ENCODE measurements at regions not wholly inside any gene's neighbourhood (a gene's known extent, or its start where the extent isn't known, plus 50 kb on each side); places are given as distances from the start of the nearest gene placed in this dataset.

GRCh38 chr6:18601516-18602020 lies 214.4 kb downstream of the RNF144B start:
- intact Hi-C loops (cut with micrococcal nuclease) (no loop called here), dilution Hi-C loops (cut with MboI; ENCODE audit: extremely low pct_ligation_motif_present, low sequenced_read_pairs) (no loop called here)
- Histone ChIP-seq H3K9ac (replicated peaks; ENCODE audit: extremely low read depth, insufficient read depth, low read length) (no peak overlapping the region), H3K4me1 (ENCODE audit: control insufficient read depth, extremely low read depth, insufficient read depth, low read length) (no peaks in the 10 kb centered on the region), H3K9me1 (replicated peaks; ENCODE audit: control insufficient read depth, extremely low read depth, insufficient read depth, low read length) (no peaks in the 10 kb centered on the region), H3K9me3 (replicated peaks; ENCODE audit: control insufficient read depth, insufficient read depth, low read length) (no peaks in the 10 kb centered on the region), H2AFZ (ENCODE audit: low read depth, low read length) (no peak overlapping the region), H3K36me3 (ENCODE audit: control insufficient read depth in 2 of 2, extremely low read depth in 1 of 2, insufficient read depth in 2 of 2, low read length in 2 of 2) (no peaks in the 10 kb centered on the region), H3K4me3 (replicated peaks in 1 of 3; ENCODE audit: insufficient read depth in 1 of 3, low read depth in 1 of 3, low read length in 3 of 3) (no peak overlapping the region), H3K27me3 (ENCODE audit: control insufficient read depth in 2 of 2, insufficient read depth in 2 of 2, low read length in 2 of 2) (peaks cover 1 to 3% of the 10 kb centered on the region in 2 experiments), H3K4me2 (ENCODE audit: insufficient read depth, low read length) (no peak overlapping the region), H4K20me1 (replicated peaks; ENCODE audit: control insufficient read depth, extremely low read depth, insufficient read depth, low read length) (no peaks in the 10 kb centered on the region), H3K27ac (ENCODE audit: insufficient read depth, low read depth, low read length) (no peak overlapping the region), H3K79me2 (ENCODE audit: control insufficient read depth, insufficient read depth, low read length) (no peaks in the 10 kb centered on the region)
- ChIA-PET CTCF (no interaction called here), POLR2A (no interaction called here)
- DNase-seq (ENCODE audit: low read depth, low spot score) (no peak), FAIRE-seq (no peak)
- BruUV-seq (replicated peaks) = no TSS peak
- TF ChIP-seq JUN (IDR thresholded peaks at IDR 0.05; ENCODE audit: borderline replicate concordance, insufficient read depth, insufficient read length, low read depth) (no peak), MYC (IDR thresholded peaks at IDR 0.05; ENCODE audit: low read depth, low read length) (no peak), EZH2 (IDR thresholded peaks at IDR 0.05; ENCODE audit: borderline replicate concordance, low read depth, low read length, severe bottlenecking) (no peak), POLR2AphosphoS5 (IDR thresholded peaks at IDR 0.05; ENCODE audit: insufficient read depth, low read depth, low read length) (no peak)
- TF ChIP-seq, protein P1, sequence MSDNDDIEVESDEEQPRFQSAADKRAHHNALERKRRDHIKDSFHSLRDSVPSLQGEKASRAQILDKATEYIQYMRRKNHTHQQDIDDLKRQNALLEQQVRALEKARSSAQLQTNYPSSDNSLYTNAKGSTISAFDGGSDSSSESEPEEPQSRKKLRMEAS (IDR thresholded peaks at IDR 0.05; ENCODE audit: insufficient read depth, insufficient read length) = no peak
- TF ChIP-seq, protein P2, sequence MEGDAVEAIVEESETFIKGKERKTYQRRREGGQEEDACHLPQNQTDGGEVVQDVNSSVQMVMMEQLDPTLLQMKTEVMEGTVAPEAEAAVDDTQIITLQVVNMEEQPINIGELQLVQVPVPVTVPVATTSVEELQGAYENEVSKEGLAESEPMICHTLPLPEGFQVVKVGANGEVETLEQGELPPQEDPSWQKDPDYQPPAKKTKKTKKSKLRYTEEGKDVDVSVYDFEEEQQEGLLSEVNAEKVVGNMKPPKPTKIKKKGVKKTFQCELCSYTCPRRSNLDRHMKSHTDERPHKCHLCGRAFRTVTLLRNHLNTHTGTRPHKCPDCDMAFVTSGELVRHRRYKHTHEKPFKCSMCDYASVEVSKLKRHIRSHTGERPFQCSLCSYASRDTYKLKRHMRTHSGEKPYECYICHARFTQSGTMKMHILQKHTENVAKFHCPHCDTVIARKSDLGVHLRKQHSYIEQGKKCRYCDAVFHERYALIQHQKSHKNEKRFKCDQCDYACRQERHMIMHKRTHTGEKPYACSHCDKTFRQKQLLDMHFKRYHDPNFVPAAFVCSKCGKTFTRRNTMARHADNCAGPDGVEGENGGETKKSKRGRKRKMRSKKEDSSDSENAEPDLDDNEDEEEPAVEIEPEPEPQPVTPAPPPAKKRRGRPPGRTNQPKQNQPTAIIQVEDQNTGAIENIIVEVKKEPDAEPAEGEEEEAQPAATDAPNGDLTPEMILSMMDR (IDR thresholded peaks at IDR 0.05; ENCODE audit: extremely low read depth in 1 of 2, insufficient read depth in 1 of 2, low read depth in 1 of 2, low read length in 2 of 2) = no peak

Measured in endothelial cell of umbilical vein (primary cell).